Sigmoid colon (tissue), 6 donors: ENCODE measurements at regions not wholly inside any gene's neighbourhood (a gene's known extent, or its start where the extent isn't known, plus 50 kb on each side); places are given as distances from the start of the nearest gene placed in this dataset.

Source experiments
- DNase-seq: peaks from one replicate; pipeline ENCODE4 v3.0.0-alpha.2; 2019
- H3K27ac ChIP-seq, 4 donors: fragments of 200-600 bp; sonication (generic); one replicate each; pipeline ENCODE4 v1.5.1; 2016 to 2019; ENCODE audit warnings: mild to moderate bottlenecking in 1 of 4
- H3K27me3 ChIP-seq, 3 donors: fragments of 200-600 bp; sonication (generic); one replicate each; pipeline ENCODE4 v1.5.1; 2019; ENCODE audit warnings: mild to moderate bottlenecking in 1 of 3
- H3K36me3 ChIP-seq, 4 donors: fragments of 200-600 bp; sonication (generic); one replicate each; pipeline ENCODE4 v1.5.1; 2016 to 2019
- H3K4me1 ChIP-seq, 4 donors: fragments of 200-600 bp; sonication (generic); one replicate each; pipeline ENCODE4 v1.5.1; 2017 to 2019
- H3K4me3 ChIP-seq, 4 donors: fragments of 200-600 bp; sonication (generic); one replicate each; pipeline ENCODE4 v1.5.1; 2017 to 2019; ENCODE audit warnings: mild to moderate bottlenecking in 2 of 4, moderate library complexity in 1 of 4
- H3K9me3 ChIP-seq, 4 donors: fragments of 200-600 bp in 3 of 4; sonication (generic) in 3 of 4; one replicate each; pipeline versions ENCODE4 v1.5.1 to v1.6.1; 2013 to 2019
- EP300 ChIP-seq, 4 donors: sonication (generic); formaldehyde crosslinking; IDR thresholded peaks; one replicate each; pipeline ENCODE4 v1.6.1; 2017; ENCODE audit warnings: antibody characterized with exemption in 4 of 4
- POLR2A ChIP-seq, 2 donors: fragments of 450-650 bp; IDR thresholded peaks; one replicate each; pipeline ENCODE4 v1.6.1; 2016; ENCODE audit warnings: antibody characterized with exemption in 2 of 2, mild to moderate bottlenecking in 2 of 2, moderate library complexity in 2 of 2
- POLR2AphosphoS5 ChIP-seq, 4 donors: sonication (generic); formaldehyde crosslinking; IDR thresholded peaks; one replicate each; pipeline ENCODE4 v1.6.1; 2017; ENCODE audit warnings: antibody characterized with exemption in 4 of 4
- WGBS, 2 donors: extraction: QIAGEN DNeasy Blood & Tissue Kit; methylation state at CpG; one replicate each; pipeline ENCODE4 v1.1.7; 2013; 5-methylcytosine and 5-hydroxymethylcytosine counted together
- intact Hi-C: fragments of 100-400 bp; cut with DNase I; formaldehyde crosslinking; loops from one replicate; pipeline ENCODE4 v1.15.1; 2023
- TF ChIP-seq, protein P1 (sequence below), 4 experiments: fragments of 450-650 bp in 3 of 4; fragments of 200-600 bp in 1 of 4; IDR thresholded peaks; one replicate each; pipeline ENCODE4 v1.5.1; 2016 to 2019; ENCODE audit warnings: antibody characterized with exemption in 4 of 4, mild to moderate bottlenecking in 3 of 4, moderate library complexity in 2 of 4
- donor health status: healthy with polysubstance abuse.
- donor health status: healthy.

DNA sequence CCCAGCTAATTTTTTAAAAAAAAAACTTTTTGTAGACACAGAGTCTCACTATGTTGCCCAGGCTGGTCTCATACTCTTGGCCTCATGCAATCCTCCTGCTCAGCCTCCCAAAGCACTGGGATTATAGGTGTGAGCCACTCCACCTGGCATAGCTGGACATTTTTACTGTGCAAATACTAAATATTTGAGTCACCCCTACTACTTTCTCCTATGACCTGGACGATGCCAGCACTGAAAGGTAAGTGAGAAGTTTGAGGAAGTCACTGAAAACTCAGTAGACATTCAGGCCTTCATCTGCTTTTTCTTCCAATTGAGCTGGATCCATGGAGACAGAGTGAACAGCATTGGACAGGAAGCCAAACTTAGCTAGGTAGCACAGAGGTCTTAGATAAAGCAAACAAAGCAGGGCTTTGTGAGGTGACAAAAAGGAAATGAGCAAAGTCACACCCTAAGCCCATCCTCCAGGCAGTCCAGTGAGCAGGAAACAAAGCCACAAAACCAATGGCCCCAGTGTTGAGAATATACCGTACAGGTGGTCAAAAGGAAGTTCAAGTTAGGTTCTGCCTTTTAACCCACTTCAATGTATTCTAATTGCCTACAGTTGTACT, 192.6 kb upstream of the RASA1 start:
- H3K4me1 ChIP-seq: no peaks in the 10 kb centered on the region
- no peak overlapping the region for H3K4me3 ChIP-seq
- 7 to 16% methylated on average over 2 of the region's 2 CpGs for WGBS, 2 donors
- no peaks in the 10 kb centered on the region for H3K9me3 ChIP-seq
- H3K27me3 ChIP-seq: no peaks in the 10 kb centered on the region
- TF ChIP-seq EP300 (IDR thresholded peaks at IDR 0.05): no peak
- TF ChIP-seq POLR2A (IDR thresholded peaks at IDR 0.05): no peak
- no peak for DNase-seq
- H3K36me3 ChIP-seq: no peaks in the 10 kb centered on the region
- no peak overlapping the region for H3K27ac ChIP-seq
- intact Hi-C loops: no loop called here

DNA sequence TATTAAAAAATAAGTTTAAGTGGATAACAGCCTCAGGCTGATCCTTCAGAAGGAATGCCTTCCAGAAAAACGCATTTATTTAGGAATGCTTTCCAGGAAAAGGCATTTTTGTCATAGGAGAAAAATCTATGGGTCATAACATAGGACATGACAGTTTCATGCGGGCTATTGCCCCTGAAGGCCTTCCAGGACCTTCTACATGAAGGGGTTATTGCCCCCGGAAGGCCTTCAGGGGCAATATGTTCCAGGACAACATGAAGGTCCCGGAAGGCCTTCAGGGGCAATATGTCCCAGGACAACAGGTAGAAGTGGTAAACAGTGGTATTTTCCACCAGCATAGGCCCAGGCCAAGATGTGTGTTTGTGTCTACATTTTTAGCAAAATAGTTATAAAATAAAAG, 191.3 kb upstream of the RASA1 start:
- WGBS, 2 donors: 94 to 98% methylated on average over 4 of the region's 4 CpGs
- Histone ChIP-seq H3K27ac (no peak overlapping the region), H3K4me3 (no peak overlapping the region), H3K4me1 (no peaks in the 10 kb centered on the region), H3K27me3 (no peaks in the 10 kb centered on the region), H3K36me3 (no peaks in the 10 kb centered on the region), H3K9me3 (no peaks in the 10 kb centered on the region)
- no peak for DNase-seq
- TF ChIP-seq, protein P1, sequence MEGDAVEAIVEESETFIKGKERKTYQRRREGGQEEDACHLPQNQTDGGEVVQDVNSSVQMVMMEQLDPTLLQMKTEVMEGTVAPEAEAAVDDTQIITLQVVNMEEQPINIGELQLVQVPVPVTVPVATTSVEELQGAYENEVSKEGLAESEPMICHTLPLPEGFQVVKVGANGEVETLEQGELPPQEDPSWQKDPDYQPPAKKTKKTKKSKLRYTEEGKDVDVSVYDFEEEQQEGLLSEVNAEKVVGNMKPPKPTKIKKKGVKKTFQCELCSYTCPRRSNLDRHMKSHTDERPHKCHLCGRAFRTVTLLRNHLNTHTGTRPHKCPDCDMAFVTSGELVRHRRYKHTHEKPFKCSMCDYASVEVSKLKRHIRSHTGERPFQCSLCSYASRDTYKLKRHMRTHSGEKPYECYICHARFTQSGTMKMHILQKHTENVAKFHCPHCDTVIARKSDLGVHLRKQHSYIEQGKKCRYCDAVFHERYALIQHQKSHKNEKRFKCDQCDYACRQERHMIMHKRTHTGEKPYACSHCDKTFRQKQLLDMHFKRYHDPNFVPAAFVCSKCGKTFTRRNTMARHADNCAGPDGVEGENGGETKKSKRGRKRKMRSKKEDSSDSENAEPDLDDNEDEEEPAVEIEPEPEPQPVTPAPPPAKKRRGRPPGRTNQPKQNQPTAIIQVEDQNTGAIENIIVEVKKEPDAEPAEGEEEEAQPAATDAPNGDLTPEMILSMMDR (IDR thresholded peaks at IDR 0.05): no peak
- TF ChIP-seq POLR2A (IDR thresholded peaks at IDR 0.05) (no peak), EP300 (IDR thresholded peaks at IDR 0.05) (no peak), POLR2AphosphoS5 (IDR thresholded peaks at IDR 0.05) (no peak)
- intact Hi-C loops: no loop called here

DNA sequence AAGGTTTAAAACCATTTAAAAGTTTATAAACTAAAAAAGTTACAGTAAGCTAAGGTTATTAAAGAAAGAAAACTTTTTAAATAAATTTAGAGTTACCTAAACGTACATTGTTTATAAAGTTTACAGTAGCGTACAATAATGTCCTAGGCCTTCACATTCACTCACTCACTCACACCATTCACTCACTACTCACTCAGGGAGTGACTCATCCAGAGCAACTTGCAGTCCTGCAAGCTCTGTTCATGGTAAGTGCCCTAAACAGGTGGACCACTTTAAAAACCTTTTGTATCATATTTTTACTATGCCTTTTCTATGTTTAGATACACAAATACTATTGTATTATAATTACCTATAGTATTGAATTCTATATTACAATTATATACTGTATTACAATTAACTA, 190.8 kb upstream of the RASA1 start:
- 88 to 92% methylated on average over 2 of the region's 2 CpGs for WGBS, 2 donors
- Histone ChIP-seq H3K27me3 (no peaks in the 10 kb centered on the region), H3K9me3 (no peaks in the 10 kb centered on the region), H3K4me3 (no peak overlapping the region), H3K36me3 (no peaks in the 10 kb centered on the region), H3K27ac (no peak overlapping the region), H3K4me1 (no peaks in the 10 kb centered on the region)
- intact Hi-C loops: no loop called here
- no peak for DNase-seq
- TF ChIP-seq EP300 (IDR thresholded peaks at IDR 0.05): no peak
- TF ChIP-seq POLR2AphosphoS5 (IDR thresholded peaks at IDR 0.05): no peak
- TF ChIP-seq POLR2A (IDR thresholded peaks at IDR 0.05): no peak

DNA sequence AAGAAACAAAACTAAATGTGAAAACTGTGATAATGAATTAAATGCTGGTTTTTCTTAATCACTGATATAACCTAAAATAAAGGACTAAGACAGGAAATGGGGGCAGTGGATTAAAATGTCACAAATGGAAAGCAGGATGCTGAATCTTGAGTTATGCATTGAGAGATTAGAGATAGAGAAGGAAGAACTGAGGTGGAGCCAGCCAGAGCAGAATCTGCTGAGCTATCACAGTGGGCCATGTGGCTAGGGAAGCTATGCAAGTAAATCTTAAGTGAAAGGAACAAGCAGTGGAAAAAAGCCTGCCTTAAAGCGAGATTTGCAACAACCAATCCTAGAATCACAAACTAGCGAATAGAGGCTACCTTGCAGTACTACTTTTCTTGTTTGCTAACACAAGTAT, 188.5 kb upstream of the RASA1 start:
- H3K27ac ChIP-seq: no peak overlapping the region
- TF ChIP-seq POLR2A (IDR thresholded peaks at IDR 0.05) (no peak), EP300 (IDR thresholded peaks at IDR 0.05) (no peak), POLR2AphosphoS5 (IDR thresholded peaks at IDR 0.05) (no peak)
- TF ChIP-seq, protein P1 (IDR thresholded peaks at IDR 0.05): no peak
- H3K4me3 ChIP-seq: no peak overlapping the region
- no peaks in the 10 kb centered on the region for H3K9me3 ChIP-seq
- intact Hi-C loops: no loop called here
- H3K4me1 ChIP-seq: no peaks in the 10 kb centered on the region
- no peak for DNase-seq
- H3K27me3 ChIP-seq: no peaks in the 10 kb centered on the region
- no peaks in the 10 kb centered on the region for H3K36me3 ChIP-seq
- 75 to 93% methylated on average over 2 of the region's 2 CpGs for WGBS, 2 donors

DNA sequence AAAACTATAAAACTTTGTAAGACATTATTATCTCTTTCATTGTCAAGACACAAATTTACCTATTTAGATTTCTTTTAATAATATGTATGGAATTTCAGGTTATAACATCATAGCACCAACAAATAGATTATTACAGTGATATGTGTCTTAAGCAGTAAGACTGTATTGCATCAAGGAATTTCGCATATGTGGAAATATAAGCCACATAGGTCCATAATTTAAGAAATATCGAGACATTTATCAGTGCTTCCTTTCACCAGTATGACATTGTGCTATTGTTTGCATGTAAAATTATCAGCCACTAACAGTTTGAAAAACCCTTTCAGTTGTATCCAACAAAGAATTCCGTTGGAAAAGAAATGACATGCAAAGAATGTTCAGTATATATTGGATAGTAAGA, 186.7 kb upstream of the RASA1 start:
- H3K4me1 ChIP-seq: no peaks in the 10 kb centered on the region
- TF ChIP-seq POLR2A (IDR thresholded peaks at IDR 0.05) (no peak), POLR2AphosphoS5 (IDR thresholded peaks at IDR 0.05) (no peak), EP300 (IDR thresholded peaks at IDR 0.05) (no peak)
- TF ChIP-seq, protein P1 (IDR thresholded peaks at IDR 0.05): no peak
- H3K27me3 ChIP-seq: no peaks in the 10 kb centered on the region
- intact Hi-C loops: no loop called here
- DNase-seq: no peak
- H3K9me3 ChIP-seq: no peaks in the 10 kb centered on the region
- no peak overlapping the region for H3K27ac ChIP-seq
- no peaks in the 10 kb centered on the region for H3K36me3 ChIP-seq
- WGBS, 2 donors: 44 to 76% methylated on average over 3 of the region's 3 CpGs
- no peak overlapping the region for H3K4me3 ChIP-seq
